SJSA1 (cell line): ENCODE measurements at regions not wholly inside any gene's neighbourhood (a gene's known extent, or its start where the extent isn't known, plus 50 kb on each side); places are given as distances from the start of the nearest gene placed in this dataset.

ENCODE experiments used
- DNase-seq, 2 experiments: peaks; one replicate each; pipeline ENCODE4 v3.0.0-alpha.2; 2015 to 2020; ENCODE audit warnings: low spot score in 2 of 2, low read depth in 1 of 2
- H3K27ac ChIP-seq: fragments of 250-450 bp; sonication (Bioruptor Pico); 2 replicates; pipeline ENCODE4 v1.5.1; 2020; ENCODE audit warnings: mild to moderate bottlenecking, moderate library complexity
- H3K27me3 ChIP-seq: fragments of 250-450 bp; sonication (Bioruptor Pico); replicated peaks from 2 replicates; pipeline ENCODE4 v1.5.1; 2020; ENCODE audit warnings: mild to moderate bottlenecking, moderate library complexity
- H3K36me3 ChIP-seq: fragments of 250-450 bp; sonication (Bioruptor Pico); 2 replicates; pipeline ENCODE4 v1.5.1; 2020; ENCODE audit warnings: mild to moderate bottlenecking
- H3K4me1 ChIP-seq: fragments of 250-450 bp; sonication (Bioruptor Pico); replicated peaks from 2 replicates; pipeline ENCODE4 v1.6.1; 2021; ENCODE audit warnings: mild to moderate bottlenecking
- H3K4me3 ChIP-seq: fragments of 250-450 bp; sonication (Bioruptor Pico); 2 replicates; pipeline ENCODE4 v1.5.1; 2020; ENCODE audit warnings: mild to moderate bottlenecking
- H3K9me3 ChIP-seq: fragments of 250-450 bp; sonication (Bioruptor Pico); replicated peaks from 2 replicates; pipeline ENCODE4 v1.5.1; 2020; ENCODE audit warnings: mild to moderate bottlenecking

DNA sequence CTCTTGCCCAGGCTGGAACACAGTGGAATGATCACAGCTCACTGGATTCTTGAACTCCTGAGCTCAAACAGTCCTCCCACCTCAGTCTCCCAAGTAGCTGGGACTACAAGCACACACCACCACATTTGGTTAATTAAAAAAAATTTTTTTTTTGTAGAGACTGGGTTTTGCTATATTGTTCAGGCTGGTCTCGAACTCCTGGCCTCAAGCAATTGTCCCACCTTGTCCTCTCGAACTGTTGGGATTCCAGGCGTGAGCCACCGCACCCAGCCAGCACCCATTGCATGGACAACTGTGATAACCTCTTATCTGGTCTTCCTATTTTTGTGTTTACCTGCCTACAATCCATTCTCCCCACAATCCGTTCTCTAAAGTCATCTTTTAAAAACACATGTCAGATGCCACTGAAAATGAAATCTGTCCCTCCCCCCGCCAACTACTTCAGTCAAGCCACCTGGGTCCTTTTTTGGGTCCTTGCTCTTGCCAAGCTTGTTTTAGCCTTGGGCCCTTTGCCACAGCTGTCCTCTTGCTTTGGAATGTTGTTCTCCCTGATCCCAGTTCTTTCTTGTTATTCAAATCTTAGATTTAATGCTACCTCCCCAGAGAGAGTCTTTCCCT lies 250.5 kb downstream of the PIK3R1 start:
- no peak for DNase-seq
- H3K36me3 ChIP-seq = no peaks in the 10 kb centered on the region
- no peaks in the 10 kb centered on the region for H3K4me1 ChIP-seq
- no peaks in the 10 kb centered on the region for H3K27me3 ChIP-seq
- H3K4me3 ChIP-seq = no peak overlapping the region
- no peak overlapping the region for H3K27ac ChIP-seq
- H3K9me3 ChIP-seq = no peaks in the 10 kb centered on the region

DNA sequence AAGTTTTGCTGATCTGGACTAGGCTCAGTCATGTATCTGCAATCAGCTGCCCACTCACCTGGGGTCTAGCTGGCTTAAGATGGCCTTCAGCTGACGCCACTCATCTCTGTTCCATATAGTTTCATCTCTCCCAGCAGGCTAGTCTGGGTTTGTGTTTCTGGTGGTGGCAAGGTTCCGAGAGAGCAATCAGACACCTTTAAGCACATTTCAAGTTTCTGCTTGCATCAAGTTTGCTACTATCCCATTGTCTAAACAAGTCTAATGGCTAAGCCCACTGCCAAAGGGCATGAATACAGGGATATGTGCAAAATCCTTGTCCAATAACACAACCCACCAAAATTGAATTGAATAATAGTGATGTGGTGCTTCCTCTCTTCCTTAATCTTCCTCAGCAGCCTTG lies 251.7 kb downstream of the PIK3R1 start:
- Histone ChIP-seq H3K4me1 (no peaks in the 10 kb centered on the region), H3K4me3 (no peak overlapping the region), H3K9me3 (no peaks in the 10 kb centered on the region), H3K27me3 (no peaks in the 10 kb centered on the region), H3K27ac (no peak overlapping the region), H3K36me3 (no peaks in the 10 kb centered on the region)
- no peak for DNase-seq

DNA sequence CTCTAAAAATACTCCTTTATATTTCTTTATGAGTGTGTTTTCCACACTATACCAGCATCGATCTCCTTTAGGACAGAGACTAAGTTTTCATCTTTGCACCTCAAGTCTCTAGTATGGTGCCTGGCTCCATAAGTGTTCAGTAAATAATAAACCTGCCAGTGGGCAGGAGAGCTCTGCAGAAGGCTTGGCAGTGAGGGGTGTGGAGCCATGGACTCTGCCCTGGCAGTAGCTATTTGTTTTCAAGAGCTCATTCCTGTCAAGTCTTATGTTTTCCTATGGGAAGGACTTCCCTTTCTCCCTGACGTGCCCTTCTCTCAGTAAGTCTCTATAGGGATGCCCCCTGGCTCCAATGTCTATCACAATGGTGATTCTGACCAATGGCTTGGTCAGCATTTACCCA lies 252.2 kb downstream of the PIK3R1 start:
- Histone ChIP-seq H3K4me3 (no peak overlapping the region), H3K4me1 (no peaks in the 10 kb centered on the region), H3K36me3 (no peaks in the 10 kb centered on the region), H3K9me3 (no peaks in the 10 kb centered on the region), H3K27ac (no peak overlapping the region), H3K27me3 (no peaks in the 10 kb centered on the region)
- no peak for DNase-seq

DNA sequence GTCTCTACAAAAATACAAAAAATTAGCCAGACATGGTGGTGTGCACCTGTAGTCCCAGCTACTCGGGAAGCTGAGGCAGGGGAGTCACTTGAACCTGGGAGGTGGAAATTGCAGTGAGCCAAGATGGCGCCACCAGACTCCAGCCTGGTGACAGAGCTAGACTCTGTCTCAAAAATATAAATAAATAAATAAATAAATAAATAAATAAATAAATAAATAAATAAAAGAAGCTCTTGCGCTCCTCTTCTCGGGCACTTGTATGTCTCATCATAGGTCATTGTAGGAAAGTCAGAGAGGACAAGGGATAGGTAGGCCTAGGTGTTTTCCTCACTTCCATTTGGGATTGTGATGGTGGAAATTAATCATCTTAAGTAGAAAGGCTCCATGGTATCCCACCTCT lies 252.8 kb downstream of the PIK3R1 start:
- Histone ChIP-seq H3K9me3 (no peaks in the 10 kb centered on the region), H3K4me3 (no peak overlapping the region), H3K4me1 (no peaks in the 10 kb centered on the region), H3K27me3 (no peaks in the 10 kb centered on the region), H3K36me3 (no peaks in the 10 kb centered on the region), H3K27ac (no peak overlapping the region)
- no peak for DNase-seq

DNA sequence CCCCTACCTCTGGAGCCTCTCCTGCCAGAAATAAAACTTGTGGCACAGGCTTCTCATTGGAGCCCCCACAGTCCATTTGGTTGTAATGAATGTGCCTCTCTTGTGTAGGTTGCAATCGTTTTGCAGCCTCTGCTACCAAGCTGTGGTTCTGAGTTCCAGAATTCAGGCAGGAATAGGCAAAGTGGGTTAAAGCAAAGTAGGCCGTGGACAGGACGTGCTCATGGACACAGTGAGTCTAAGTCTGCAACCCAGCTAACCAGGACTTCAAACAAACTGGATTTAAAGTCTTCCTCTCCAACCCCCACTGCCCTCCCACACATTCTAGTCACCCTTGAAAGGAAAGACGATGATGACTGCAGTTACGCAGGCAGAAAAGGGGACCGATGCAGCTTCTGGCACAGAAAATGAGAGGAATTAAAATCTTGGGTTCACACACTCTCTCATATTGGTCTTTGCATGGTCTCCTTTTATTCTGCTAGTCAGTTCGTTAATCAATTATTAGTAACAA lies 260.0 kb downstream of the PIK3R1 start:
- Histone ChIP-seq H3K9me3 (no peaks in the 10 kb centered on the region), H3K4me3 (no peak overlapping the region), H3K27ac (no peak overlapping the region), H3K36me3 (no peaks in the 10 kb centered on the region), H3K27me3 (no peaks in the 10 kb centered on the region), H3K4me1 (no peaks in the 10 kb centered on the region)
- no peak for DNase-seq

DNA sequence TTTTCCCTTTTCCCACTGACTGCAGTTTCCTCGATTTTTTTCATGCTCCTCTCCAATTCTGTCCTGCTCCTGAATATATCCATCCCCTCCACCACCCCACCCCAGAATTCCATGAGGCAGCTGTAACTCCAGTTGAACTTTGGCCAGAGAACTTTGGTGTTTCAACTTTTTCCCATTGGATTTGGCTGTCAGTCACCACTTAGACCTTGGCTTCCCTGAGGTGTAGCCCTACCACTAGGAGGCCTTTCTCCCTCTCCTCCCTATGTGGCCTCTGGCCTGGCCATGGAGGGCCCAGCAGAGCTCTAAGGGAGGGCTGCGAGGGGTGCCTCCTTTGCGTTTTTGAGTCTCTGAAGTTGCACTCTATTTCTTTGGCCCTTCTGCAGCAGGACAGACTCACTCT lies 261.3 kb downstream of the PIK3R1 start:
- no peaks in the 10 kb centered on the region for H3K4me1 ChIP-seq
- H3K36me3 ChIP-seq = no peaks in the 10 kb centered on the region
- no peak overlapping the region for H3K4me3 ChIP-seq
- no peak overlapping the region for H3K27ac ChIP-seq
- no peak for DNase-seq
- no peaks in the 10 kb centered on the region for H3K9me3 ChIP-seq
- H3K27me3 ChIP-seq = no peaks in the 10 kb centered on the region

DNA sequence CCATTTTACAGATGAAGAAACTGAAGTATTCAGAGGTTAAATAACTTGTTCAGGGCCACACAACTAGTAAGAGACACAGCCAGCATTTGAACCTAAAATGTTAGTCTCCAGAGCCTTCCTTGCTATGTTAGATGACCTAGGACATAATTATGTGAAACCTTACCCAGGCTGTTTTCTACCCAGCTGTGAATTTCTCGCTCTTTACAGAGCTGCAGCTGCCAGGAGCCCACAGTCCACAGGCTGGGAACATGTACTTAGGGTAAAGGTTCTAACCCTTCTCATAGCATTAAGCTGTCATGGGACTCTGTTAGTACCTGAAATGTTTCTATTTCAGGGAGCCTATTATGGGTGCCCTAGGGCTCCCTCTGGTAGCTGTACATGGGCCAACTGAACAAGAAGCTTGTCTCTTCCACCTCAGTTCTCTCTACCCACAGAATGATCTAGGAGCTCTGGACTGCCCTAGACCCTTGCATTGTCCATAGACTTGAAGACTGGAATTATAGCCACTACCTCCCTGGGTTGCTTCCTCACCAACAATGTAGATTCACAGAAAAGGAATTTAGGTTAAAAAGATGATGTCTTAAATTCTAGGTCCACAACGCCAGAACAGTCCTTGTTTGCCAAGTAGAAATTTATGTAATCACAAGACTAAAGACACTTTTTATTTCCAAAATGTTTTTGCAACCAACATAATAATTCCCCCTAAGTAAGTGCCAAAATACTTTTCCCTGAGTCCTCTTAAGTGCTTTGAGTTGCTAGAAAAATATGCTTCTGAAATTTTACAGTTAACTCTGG lies 262.9 kb downstream of the PIK3R1 start:
- Histone ChIP-seq H3K27ac (no peak overlapping the region), H3K4me1 (no peaks in the 10 kb centered on the region)
- DNase-seq = no peak

DNA sequence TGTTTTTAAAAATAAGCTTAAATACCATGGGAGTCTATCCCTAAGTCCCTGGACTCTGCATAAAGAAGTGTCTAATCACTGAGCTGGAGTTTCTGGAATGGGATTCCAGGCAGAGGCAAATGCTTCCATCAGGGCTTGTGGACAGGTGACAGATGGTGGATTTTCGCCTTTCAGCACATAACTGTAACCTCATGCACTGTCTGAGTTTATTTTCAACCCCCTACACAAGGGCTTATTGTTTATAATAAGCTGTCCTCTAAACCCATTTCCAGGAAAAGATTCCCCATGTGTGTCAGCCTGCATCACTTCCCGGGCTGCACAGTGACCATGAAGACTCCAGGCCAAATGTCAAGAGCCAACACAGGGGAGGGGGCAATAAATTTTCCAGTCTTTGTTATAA lies 264.0 kb downstream of the PIK3R1 start:
- no peak for DNase-seq
- H3K9me3 ChIP-seq = no peaks in the 10 kb centered on the region
- no peaks in the 10 kb centered on the region for H3K36me3 ChIP-seq
- H3K27ac ChIP-seq = no peak overlapping the region
- no peaks in the 10 kb centered on the region for H3K27me3 ChIP-seq
- H3K4me1 ChIP-seq = peaks cover 4% of the 10 kb centered on the region; the same call in 1 of the 2 replicates
- no peak overlapping the region for H3K4me3 ChIP-seq

More for the DNA sequence above, 262.9 kb downstream of the PIK3R1 start:
- Histone ChIP-seq H3K27me3 (no peaks in the 10 kb centered on the region), H3K36me3 (no peaks in the 10 kb centered on the region), H3K4me3 (no peak overlapping the region), H3K9me3 (no peaks in the 10 kb centered on the region)

DNA sequence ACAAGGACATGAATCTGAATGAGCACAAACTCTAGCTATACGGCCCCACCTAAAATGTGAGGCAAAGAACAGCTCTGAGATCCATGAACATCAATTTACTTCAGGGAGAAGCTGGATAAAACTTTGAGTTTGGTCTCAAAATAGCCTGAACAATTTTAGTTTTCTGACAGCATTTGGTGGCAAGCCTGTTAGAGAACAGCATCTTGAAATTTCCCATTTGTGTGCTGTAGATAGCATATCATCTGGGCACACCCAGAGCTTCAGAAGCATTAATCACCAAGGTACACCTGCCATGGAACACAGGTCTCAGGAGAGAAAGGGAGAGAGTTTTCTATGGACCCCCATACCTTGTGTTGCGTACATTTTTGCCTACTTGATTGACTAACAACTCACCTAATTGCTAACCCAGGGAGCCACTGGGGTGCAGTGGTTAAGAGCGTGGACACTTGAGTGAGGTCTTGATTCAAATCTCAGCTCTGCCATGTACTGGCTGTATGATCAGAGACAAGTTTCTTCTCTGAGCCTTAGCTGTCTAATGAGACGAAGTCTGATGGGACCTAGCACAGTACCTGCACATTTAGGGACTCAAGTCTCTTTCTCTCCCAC lies 264.9 kb downstream of the PIK3R1 start:
- Histone ChIP-seq H3K36me3 (no peaks in the 10 kb centered on the region), H3K4me1 (peaks cover 4% of the 10 kb centered on the region; the same call in 1 of the 2 replicates), H3K27me3 (no peaks in the 10 kb centered on the region), H3K4me3 (no peak overlapping the region), H3K27ac (no peak overlapping the region), H3K9me3 (no peaks in the 10 kb centered on the region)
- no peak for DNase-seq

DNA sequence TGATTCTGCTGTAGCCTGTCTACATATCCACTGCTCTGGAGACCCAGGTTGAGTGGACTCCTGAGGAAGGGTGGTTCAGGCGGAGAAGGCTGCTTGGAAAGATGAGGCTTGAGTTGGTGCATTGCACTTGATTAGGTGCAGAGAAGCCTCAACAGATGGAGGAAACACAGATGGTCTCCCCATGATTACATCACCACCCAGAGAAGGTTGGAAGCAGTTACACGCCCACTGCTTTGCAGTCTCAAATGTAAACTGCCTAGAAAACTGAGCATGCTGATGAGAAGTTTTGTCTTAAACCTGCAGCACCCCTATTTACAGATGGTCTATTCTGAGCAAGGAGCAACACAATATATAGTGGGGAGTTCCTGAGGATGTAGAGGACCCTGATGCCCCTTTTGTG lies 266.6 kb downstream of the PIK3R1 start:
- H3K27ac ChIP-seq = no peak overlapping the region
- DNase-seq = no peak
- H3K4me1 ChIP-seq = peaks cover 4% of the 10 kb centered on the region; the same call in 1 of the 2 replicates
- no peaks in the 10 kb centered on the region for H3K9me3 ChIP-seq
- H3K27me3 ChIP-seq = no peaks in the 10 kb centered on the region
- H3K36me3 ChIP-seq = no peaks in the 10 kb centered on the region
- no peak overlapping the region for H3K4me3 ChIP-seq

DNA sequence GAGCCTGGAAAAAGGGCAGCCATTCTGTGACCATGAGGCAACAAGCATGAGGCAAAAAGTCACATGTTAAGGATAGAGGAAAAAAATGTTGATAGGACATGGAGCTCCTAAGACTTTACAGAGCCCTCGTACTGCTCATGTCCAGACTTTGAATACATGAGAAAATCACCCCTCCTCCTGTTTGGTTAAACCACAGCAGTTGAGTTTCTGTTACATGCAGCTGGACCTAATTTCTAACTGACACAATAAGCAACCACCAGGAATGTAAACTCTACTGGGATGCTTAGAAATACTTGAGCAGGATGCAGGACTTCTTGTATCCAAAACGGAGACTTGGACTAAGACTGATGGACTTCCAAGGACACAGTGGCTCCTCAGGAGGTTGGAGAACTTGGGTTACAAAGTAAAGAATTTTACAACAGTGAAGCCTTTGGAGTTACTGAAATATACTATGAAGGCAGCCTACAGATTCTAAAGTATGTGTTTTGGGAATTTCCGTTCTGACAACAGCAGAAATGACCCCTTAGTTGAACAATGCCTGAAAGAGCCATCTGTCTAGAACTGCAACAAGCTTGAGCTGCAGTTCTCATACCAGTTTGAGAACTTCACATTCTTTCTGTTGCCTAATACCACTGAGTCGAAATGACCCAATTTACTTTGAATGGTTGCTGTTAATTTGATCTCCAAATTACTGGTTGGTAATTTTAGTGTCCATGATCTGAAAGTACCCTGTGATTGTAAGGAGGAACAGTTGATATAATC lies 268.9 kb downstream of the PIK3R1 start:
- DNase-seq = peak in 1 of 2 experiments; percentile 18
- H3K27ac ChIP-seq = no peak overlapping the region; the same call in 1 of the 2 replicates
- H3K9me3 ChIP-seq = no peaks in the 10 kb centered on the region
- H3K4me3 ChIP-seq = no peak overlapping the region
- H3K4me1 ChIP-seq = peaks cover 4% of the 10 kb centered on the region; the same call in 1 of the 2 replicates
- no peaks in the 10 kb centered on the region for H3K36me3 ChIP-seq
- H3K27me3 ChIP-seq = no peaks in the 10 kb centered on the region

DNA sequence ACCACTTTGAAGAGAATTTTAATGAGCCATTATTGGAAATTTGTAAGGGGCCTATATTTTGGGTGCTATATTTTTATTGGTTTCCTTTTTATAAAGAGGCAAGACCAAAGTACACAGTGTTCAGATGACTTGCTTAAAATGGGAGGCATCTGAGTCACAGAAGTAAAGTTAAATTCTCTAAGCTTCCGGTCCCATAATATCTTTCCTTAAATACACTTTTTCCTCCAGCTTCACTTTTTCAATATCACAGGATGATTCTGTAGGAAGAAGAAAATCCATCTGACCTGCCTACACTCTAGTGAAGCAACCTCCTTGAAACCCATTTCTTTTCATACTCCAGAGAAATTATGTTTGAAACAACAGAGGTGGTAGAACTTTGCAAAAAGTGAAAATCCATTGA lies 274.0 kb downstream of the PIK3R1 start:
- no peaks in the 10 kb centered on the region for H3K4me1 ChIP-seq
- H3K27ac ChIP-seq = no peak overlapping the region
- DNase-seq = no peak
- no peaks in the 10 kb centered on the region for H3K9me3 ChIP-seq
- no peaks in the 10 kb centered on the region for H3K36me3 ChIP-seq
- H3K27me3 ChIP-seq = no peaks in the 10 kb centered on the region
- no peak overlapping the region for H3K4me3 ChIP-seq

DNA sequence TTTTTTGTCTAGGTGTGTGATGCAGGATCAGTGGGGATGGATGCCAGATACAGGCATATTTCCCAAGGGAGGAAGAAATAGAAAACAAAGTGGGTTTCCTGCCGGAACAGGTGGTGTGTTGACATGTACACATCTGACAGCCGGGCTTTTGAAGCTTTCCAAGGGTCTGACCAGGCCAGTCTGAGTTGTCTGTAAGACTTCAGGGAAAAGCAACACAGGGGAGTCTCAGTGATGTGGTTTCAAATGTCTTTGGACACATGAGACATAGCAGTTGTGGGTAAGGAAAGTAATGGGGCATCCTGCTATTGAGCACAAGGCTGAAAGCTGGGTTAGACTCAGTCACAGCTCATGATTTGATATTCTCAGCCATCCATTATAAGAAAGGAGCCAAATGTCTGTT lies 274.9 kb downstream of the PIK3R1 start:
- H3K36me3 ChIP-seq = no peaks in the 10 kb centered on the region

More for the DNA sequence above, 274.9 kb downstream of the PIK3R1 start:
- H3K4me3 ChIP-seq = no peak overlapping the region
- H3K9me3 ChIP-seq = 0 out of 2 replicates have a peak, but pooled peaks cover 4% of the 10 kb centered on the region
- no peak overlapping the region for H3K27ac ChIP-seq
- H3K27me3 ChIP-seq = no peaks in the 10 kb centered on the region
- H3K4me1 ChIP-seq = no peaks in the 10 kb centered on the region
- DNase-seq = no peak
